Sigmoid colon (tissue), 4 donors: ENCODE measurements at regions not wholly inside any gene's neighbourhood (a gene's known extent, or its start where the extent isn't known, plus 50 kb on each side); places are given as distances from the start of the nearest gene placed in this dataset.

ENCODE experiments used
- CTCF ChIP-seq, 4 experiments: fragments of 450-650 bp in 3 of 4; fragments of 200-600 bp in 1 of 4; IDR thresholded peaks; one replicate each; pipeline ENCODE4 v1.5.1; 2016 to 2019; ENCODE audit warnings: antibody characterized with exemption in 4 of 4, mild to moderate bottlenecking in 3 of 4, moderate library complexity in 2 of 4
- EP300 ChIP-seq, 4 donors: sonication (generic); formaldehyde crosslinking; IDR thresholded peaks; one replicate each; pipeline ENCODE4 v1.6.1; 2017; ENCODE audit warnings: antibody characterized with exemption in 4 of 4

- TF ChIP-seq CTCF (IDR thresholded peaks at IDR 0.05), result no peak
- TF ChIP-seq EP300 (IDR thresholded peaks at IDR 0.05), result no peak
Measured at GRCh38 chr9:105005186-105005585, 77.2 kb upstream of the ABCA1 start.
